HG03159 (cell line): ENCODE measurements at regions not wholly inside any gene's neighbourhood (a gene's known extent, or its start where the extent isn't known, plus 50 kb on each side); places are given as distances from the start of the nearest gene placed in this dataset.

Experiments used
- ATAC-seq: cut with Tn5 transposase; IDR thresholded peaks from one replicate; pipeline ENCODE4 v1.9.1; 2021; ENCODE audit warnings: mild to moderate bottlenecking, moderate library complexity; ENCODE audit not compliant: unreplicated experiment

- ATAC-seq: no peak
These were observed 216.9 kb upstream of the ADGRL2 start for GRCh38 chr1:81583878-81584277.

- no peak for ATAC-seq
These were observed 218.2 kb upstream of the ADGRL2 start for GRCh38 chr1:81582467-81582986.

GRCh38 chr1:81578867-81579266, 221.9 kb upstream of the ADGRL2 start:
- no peak for ATAC-seq

GRCh38 chr1:81577004-81577697, 223.6 kb upstream of the ADGRL2 start:
- no peak for ATAC-seq

- ATAC-seq: no peak
These were observed 226.3 kb upstream of the ADGRL2 start for GRCh38 chr1:81574408-81574807.

DNA sequence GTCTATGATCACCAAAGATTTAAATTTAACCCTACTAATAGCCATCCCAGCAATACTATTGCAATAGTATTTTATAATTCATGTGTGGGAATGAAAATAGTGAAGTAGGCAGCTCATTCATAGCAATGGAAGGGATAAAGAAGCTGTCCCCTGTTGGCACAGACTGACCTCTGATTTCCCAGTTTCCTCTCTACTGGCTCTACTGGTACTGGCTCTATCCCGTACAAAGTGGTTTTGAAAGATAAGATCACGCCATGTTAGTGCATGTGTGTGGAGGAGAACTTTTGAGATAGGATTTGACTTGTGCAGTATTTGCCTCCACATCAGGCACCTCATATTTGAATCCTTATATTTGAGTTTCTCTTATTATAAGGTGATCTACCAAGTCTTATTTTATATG, 227.3 kb upstream of the ADGRL2 start:
- no peak for ATAC-seq

GRCh38 chr1:81571946-81572345, 228.8 kb upstream of the ADGRL2 start:
- no peak for ATAC-seq

GRCh38 chr1:81569761-81570160, 231.0 kb upstream of the ADGRL2 start:
- no peak for ATAC-seq

DNA sequence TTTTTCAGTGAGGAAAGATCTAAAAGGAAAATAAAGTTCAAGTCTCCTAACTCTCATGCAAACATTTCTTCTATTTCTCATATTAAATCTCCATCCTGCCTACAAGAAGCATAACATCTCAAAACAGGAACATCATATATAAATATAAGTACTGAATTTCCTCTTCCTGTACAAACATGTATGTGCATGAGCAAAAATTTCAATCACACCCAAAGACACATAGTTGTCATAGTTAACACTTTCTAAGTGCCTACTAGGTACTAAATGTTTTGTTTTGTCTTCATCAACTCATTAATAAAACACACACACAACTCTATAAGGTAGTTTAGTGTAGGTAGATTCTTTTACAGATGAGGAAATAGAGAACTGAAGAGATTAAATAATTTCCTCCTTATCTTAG, 237.1 kb upstream of the ADGRL2 start:
- no peak for ATAC-seq

- no peak for ATAC-seq
These were observed 237.8 kb upstream of the ADGRL2 start for GRCh38 chr1:81562934-81563333.

GRCh38 chr1:81560629-81561028, 240.1 kb upstream of the ADGRL2 start:
- no peak for ATAC-seq

GRCh38 chr1:81559662-81560350, 240.9 kb upstream of the ADGRL2 start:
- ATAC-seq: no peak

DNA sequence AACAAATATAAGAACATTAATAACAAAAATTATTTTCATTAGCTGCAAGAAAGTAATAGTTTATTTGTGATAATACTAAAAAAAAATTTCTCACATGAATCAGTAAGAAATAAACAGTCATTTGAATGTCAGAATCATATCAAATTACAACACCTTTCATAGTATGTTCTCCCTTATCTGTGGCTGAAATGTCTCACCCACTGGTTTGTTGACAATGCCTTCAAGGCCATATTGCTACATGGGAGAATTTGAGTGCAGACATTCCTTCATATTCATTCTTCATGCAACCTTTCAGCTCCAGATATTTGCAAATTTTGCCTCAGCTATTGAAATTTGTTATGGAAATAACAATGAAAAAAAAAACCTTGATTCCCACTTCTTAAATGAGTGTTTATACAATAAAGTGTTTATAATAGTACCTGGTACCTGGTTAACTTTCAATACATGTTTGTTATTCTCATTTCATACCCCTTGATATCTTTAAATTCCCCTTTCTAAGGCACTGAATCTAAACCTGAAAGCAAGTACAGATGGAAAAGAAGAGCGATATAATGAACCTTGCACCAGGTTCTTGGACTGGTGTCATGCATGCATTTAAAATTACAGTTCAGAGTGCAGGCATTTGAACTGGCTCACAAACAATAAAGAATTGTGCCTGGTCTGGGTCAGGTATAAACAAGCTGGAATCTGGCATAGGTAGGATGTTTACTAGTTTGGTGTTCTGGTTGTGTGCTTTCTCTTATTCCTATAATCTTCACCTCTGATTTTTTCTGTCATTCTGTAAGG, 242.2 kb upstream of the ADGRL2 start:
- no peak for ATAC-seq

DNA sequence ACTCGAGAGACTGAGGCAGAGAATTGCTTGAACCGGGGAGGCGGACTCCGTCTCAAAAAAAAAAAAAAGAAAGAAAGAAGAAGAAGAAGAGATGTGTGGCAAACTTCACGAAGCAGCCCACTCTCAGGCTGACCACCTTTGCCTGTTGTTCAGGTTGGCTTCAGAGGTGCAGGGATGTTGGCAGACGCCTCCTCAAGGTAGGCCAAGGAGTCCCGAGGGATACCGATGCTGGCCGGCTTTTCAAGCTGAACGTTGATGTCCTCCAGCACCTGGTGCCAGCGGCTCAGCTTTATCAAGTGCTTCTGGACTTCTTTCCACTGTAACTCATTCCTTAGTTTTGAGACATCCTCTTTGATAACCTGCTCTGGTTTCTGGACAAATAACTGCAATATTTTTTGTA, 243.8 kb upstream of the ADGRL2 start:
- no peak for ATAC-seq

GRCh38 chr1:81554534-81554933, 246.2 kb upstream of the ADGRL2 start:
- no peak for ATAC-seq

DNA sequence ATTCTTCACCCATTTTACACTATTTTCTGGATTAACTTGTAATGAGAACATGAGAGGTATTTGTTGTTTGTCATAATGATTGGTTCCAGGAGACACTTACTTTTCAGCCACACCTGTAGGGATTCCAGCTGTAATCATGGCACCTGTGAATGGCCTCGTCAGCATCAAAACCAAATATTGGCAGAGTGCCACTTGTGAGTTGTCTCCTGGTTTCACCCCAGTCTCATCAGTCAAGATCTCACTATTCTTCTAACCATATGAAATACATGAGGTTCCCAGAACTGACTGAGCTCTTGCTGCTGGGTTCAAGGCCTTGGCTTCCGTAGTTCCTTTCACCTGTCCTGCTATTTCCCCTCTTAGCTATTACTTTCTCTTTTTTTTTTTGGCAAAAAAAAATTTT, 246.6 kb upstream of the ADGRL2 start:
- no peak for ATAC-seq

GRCh38 chr1:81553503-81553902, 247.2 kb upstream of the ADGRL2 start:
- no peak for ATAC-seq

- ATAC-seq: no peak
These were observed 248.8 kb upstream of the ADGRL2 start for GRCh38 chr1:81551946-81552345.

GRCh38 chr1:81550753-81551152, 250.0 kb upstream of the ADGRL2 start:
- ATAC-seq: no peak

DNA sequence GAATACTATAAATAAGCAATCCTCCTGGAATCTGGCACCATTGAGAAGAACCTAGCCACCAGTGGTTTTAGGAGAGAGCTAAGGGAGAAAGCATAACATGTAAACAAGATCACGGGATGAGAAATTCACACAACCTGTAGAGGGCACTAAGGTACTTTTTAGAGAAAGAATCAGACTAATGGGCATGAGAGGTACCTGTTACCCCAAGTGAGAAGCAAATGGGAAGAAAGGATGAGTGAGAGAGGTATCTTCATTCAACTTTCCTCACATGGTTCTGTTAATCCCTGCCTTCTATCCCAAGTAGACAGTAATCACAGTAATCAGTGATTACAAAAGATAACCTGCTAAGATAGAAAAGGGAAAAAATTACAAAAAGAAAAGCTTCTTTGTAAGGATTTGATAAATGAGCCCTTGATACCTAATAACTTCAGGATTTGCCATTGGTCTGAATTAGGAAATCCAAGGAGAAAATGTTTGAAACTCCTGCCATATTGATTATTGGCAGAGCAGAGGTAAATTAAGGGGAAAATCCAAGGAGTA, 251.1 kb upstream of the ADGRL2 start:
- ATAC-seq: peak; percentile 50

DNA sequence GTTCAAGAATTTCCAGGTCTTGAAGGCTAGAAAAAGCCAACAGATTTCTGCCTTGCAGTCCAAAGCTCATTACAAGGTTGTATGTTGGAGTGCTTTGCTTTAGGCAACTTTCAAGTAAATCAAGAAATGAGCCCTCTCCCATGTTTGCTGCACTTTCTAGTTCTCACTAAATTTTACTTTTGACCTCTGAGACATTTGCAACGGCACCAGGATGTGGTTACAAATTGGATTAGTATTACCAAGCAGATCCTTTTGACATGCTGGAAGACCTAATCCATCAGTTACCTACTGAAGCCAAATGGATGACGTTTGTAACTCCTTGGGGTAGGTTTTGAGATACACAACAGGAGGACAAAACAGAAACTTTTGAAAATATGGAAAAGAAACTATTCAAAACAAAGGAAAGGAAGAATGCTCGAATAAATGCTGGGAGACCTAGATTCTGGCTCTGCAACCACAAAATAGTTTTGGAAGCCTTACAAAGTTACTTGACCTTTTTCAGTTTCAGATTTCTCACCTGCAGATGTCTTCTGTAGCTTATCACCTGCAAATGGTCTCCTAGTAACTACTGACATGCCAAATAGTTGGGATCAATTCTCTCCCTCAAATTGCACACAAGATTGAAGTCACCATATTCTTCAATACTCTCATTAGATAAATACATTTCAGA, 251.7 kb upstream of the ADGRL2 start:
- ATAC-seq: peak; percentile 61
